ENCODE measurements at regions not wholly inside any gene's neighbourhood (a gene's known extent, or its start where the extent isn't known, plus 50 kb on each side); places are given as distances from the start of the nearest gene placed in this dataset.
"Not testable (repeated sequence)": the region's sequence is repeated elsewhere in the genome, so short reads cannot be mapped to it uniquely, and the experiment has no call there.

DNA sequence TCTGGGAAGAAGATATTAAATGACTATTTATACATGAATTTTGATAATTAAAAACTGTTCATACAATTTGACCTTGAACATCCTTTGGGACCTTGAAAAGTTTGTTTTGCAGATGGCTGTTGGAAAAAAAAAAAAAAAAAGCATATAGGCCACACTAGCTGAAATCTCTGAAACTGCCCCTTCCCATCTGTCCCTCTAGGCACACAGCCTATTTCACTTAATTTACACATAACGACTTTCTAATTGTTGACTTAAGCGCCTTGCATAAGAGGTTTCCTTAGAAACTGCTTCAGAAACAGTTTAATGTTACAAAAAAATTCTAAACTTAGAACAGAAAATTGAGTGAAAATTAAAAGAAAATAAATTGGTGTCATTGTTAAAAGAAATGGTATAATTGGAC lies 131.0 kb downstream of the COX18 start:
- Histone ChIP-seq H3K27me3 (ENCODE audit: insufficient read depth, low read length) (no peaks in the 10 kb centered on the region), H3K27ac (ENCODE audit: low read depth, low read length) (no peak overlapping the region), H3K9ac (ENCODE audit: low read depth, low read length) (no peak overlapping the region), H3K4me3 (ENCODE audit: low read length) (no peak overlapping the region), H3K9me3 (ENCODE audit: insufficient read depth, low read depth, low read length) (no peaks in the 10 kb centered on the region), H3K36me3 (ENCODE audit: insufficient read depth, low read length) (no peaks in the 10 kb centered on the region), H3K4me1 (ENCODE audit: insufficient read depth, low read length) (0 out of 2 replicates have a peak, but pooled peaks cover 4% of the 10 kb centered on the region)
- 90% methylated on average over 2 of the region's 2 CpGs for WGBS

DNA sequence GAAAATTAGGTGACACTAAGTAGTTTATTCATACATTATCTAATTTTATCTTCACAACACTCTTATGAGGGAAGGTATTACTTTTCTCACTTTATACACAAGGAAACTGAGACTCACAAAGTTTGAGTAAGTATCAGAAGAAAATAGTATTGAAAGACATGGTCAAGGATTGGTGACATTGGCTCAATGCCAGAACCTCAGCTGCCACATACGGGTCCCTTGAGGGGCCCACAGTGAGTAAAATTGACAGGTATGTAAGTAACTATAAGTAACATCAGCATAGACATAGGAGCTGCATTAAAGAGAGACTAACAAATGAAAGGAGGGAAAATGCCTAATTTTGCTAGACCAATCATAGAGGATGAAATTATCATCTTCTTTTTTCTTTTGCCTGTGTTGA lies 134.1 kb downstream of the COX18 start:
- 0 out of 2 replicates have a peak, but pooled peaks cover 4% of the 10 kb centered on the region for H3K4me1 ChIP-seq (ENCODE audit: insufficient read depth, low read length)
- no peak overlapping the region for H3K4me3 ChIP-seq (ENCODE audit: low read length)
- H3K36me3 ChIP-seq (ENCODE audit: insufficient read depth, low read length), result no peaks in the 10 kb centered on the region
- H3K9me3 ChIP-seq (ENCODE audit: insufficient read depth, low read depth, low read length), result no peaks in the 10 kb centered on the region
- no peak overlapping the region for H3K27ac ChIP-seq (ENCODE audit: low read depth, low read length)
- no peaks in the 10 kb centered on the region for H3K27me3 ChIP-seq (ENCODE audit: insufficient read depth, low read length)
- 94% methylated on average over 1 of the region's 1 CpG for WGBS
- no peak overlapping the region for H3K9ac ChIP-seq (ENCODE audit: low read depth, low read length)

- H3K4me1 ChIP-seq (ENCODE audit: insufficient read depth, low read length), result no peaks in the 10 kb centered on the region
- WGBS, result 100% methylated on average over 1 of the region's 1 CpG
These were observed 136.5 kb downstream of the COX18 start for GRCh38 chr4:72933029-72933428.

GRCh38 chr4:72931346-72931745 lies 138.2 kb downstream of the COX18 start:
- 97% methylated on average over 5 of the region's 5 CpGs for WGBS
- Histone ChIP-seq H3K27ac (ENCODE audit: low read depth, low read length) (no peak overlapping the region), H3K9ac (ENCODE audit: low read depth, low read length) (no peak overlapping the region), H3K27me3 (ENCODE audit: insufficient read depth, low read length) (no peaks in the 10 kb centered on the region), H3K36me3 (ENCODE audit: insufficient read depth, low read length) (no peaks in the 10 kb centered on the region), H3K9me3 (ENCODE audit: insufficient read depth, low read depth, low read length) (no peaks in the 10 kb centered on the region), H3K4me3 (ENCODE audit: low read length) (no peak overlapping the region), H3K4me1 (ENCODE audit: insufficient read depth, low read length) (no peaks in the 10 kb centered on the region)

More at GRCh38 chr4:72933029-72933428, 136.5 kb downstream of the COX18 start:
- no peak overlapping the region for H3K4me3 ChIP-seq (ENCODE audit: low read length)
- no peaks in the 10 kb centered on the region for H3K9me3 ChIP-seq (ENCODE audit: insufficient read depth, low read depth, low read length)
- no peaks in the 10 kb centered on the region for H3K36me3 ChIP-seq (ENCODE audit: insufficient read depth, low read length)
- H3K27ac ChIP-seq (ENCODE audit: low read depth, low read length), result no peak overlapping the region
- H3K27me3 ChIP-seq (ENCODE audit: insufficient read depth, low read length), result no peaks in the 10 kb centered on the region
- H3K9ac ChIP-seq (ENCODE audit: low read depth, low read length), result no peak overlapping the region

DNA sequence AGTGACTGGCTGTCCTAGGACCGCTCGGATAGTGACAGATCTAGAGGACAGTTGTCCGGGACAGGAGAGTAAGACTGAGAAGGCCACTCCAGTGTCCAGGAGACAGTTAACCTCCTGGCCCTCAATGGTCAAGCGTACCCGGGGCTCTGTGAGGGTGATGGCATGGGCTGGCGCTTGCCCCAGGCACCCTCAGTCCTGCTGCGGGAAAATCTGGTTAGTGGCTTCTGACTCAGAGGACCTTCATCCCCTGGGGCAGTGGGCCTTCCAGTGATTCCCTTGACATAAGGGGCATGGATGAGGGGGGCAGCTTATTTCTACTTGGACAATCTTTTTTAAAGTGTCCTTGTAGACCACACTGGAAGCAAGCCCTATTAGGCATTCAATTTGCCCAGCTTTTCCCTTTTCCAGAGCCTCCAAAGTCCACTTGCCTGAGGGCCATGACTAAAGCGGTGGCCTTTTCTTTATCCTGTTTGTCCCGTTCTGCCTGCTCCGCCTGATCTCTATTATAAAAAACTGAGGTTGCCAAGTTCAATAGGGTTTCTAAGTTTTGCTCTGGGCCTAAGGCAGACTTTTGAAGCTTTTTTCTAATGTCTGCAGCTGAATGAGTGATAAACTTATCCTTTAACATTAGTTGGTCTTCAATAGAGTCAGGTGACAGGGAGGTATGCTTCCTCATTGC lies 139.8 kb downstream of the COX18 start:
- H3K36me3 ChIP-seq (ENCODE audit: insufficient read depth, low read length); H3K9ac ChIP-seq (ENCODE audit: low read depth, low read length); H3K9me3 ChIP-seq (ENCODE audit: insufficient read depth, low read depth, low read length); H3K4me1 ChIP-seq (ENCODE audit: insufficient read depth, low read length); H3K4me3 ChIP-seq (ENCODE audit: low read length); H3K27me3 ChIP-seq (ENCODE audit: insufficient read depth, low read length); H3K27ac ChIP-seq (ENCODE audit: low read depth, low read length): not testable (repeated sequence)
- WGBS, result 95% methylated on average over 10 of the region's 10 CpGs

DNA sequence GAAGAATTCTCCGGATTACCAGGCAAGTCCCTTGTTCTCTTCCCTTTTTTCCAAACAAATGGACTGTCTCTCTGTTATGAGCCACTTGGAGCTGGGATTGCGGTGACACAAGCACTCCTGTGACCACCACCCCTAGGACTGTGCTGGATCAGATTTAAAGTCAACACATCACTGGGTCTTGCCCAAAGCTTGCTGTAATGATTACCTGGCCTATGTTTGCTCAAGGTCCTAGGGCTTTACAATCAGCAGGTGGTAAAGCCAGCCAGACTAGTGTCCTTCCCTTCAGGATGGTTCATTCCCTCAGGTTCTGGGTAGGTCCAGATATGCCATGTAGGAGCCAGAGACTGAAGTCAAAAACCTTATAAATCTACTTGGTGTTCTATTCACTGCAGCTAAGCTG lies 144.7 kb downstream of the COX18 start:
- Histone ChIP-seq H3K9ac (ENCODE audit: low read depth, low read length) (no peak overlapping the region), H3K27ac (ENCODE audit: low read depth, low read length) (no peak overlapping the region), H3K4me3 (ENCODE audit: low read length) (no peak overlapping the region), H3K27me3 (ENCODE audit: insufficient read depth, low read length) (no peaks in the 10 kb centered on the region), H3K9me3 (ENCODE audit: insufficient read depth, low read depth, low read length) (no peaks in the 10 kb centered on the region), H3K36me3 (ENCODE audit: insufficient read depth, low read length) (no peaks in the 10 kb centered on the region), H3K4me1 (ENCODE audit: insufficient read depth, low read length) (no peaks in the 10 kb centered on the region)
- WGBS, result 96% methylated on average over 2 of the region's 2 CpGs

GRCh38 chr4:72919937-72920336 lies 149.6 kb downstream of the COX18 start:
- no peaks in the 10 kb centered on the region for H3K9me3 ChIP-seq (ENCODE audit: insufficient read depth, low read depth, low read length)
- H3K27ac ChIP-seq (ENCODE audit: low read depth, low read length), result no peak overlapping the region
- H3K27me3 ChIP-seq (ENCODE audit: insufficient read depth, low read length), result no peaks in the 10 kb centered on the region
- 100% methylated on average over 1 of the region's 1 CpG for WGBS
- H3K9ac ChIP-seq (ENCODE audit: low read depth, low read length), result no peak overlapping the region
- H3K36me3 ChIP-seq (ENCODE audit: insufficient read depth, low read length), result no peaks in the 10 kb centered on the region
- no peak overlapping the region for H3K4me3 ChIP-seq (ENCODE audit: low read length)
- H3K4me1 ChIP-seq (ENCODE audit: insufficient read depth, low read length), result peaks cover 4% of the 10 kb centered on the region; the same call in 1 of the 2 replicates

DNA sequence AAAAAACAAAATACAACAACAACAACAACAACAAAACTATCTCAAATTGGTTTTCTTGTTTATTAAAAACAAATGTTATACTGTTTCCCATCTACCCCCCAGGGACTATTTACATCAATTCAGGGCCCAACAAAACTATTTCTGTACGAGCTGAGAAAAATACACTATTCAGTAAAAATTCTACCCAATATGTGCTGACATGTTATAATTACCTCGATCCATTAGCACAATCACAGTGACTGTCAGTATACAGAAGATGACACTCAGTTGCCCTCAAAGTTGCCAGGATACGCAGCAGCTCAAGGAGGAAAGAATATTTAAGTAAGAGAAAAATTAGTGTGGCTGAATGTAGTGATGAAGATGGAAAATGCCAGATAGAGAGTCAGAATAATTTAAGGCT lies 150.1 kb downstream of the COX18 start:
- WGBS, result 90% methylated on average over 3 of the region's 3 CpGs

DNA sequence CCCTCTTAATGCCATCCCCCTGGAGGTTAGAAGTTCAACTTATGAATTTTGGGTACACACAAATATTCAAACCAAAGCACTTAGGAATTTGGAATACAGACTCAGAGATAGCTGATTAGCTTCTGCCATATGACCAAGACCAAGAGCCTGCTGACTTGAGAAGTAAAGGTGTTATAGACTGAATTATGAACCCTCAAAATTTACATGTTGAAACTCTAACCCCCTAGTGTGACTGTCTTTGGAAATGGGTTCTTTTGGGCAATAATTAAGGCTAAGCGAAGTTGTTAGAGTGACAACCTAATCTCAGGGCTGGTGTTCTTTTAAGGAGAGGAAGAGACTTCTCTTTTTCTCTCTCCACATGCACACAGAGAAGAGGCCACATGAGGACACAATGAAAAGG lies 151.2 kb downstream of the COX18 start:
- Histone ChIP-seq H3K4me3 (ENCODE audit: low read length) (no peak overlapping the region), H3K9ac (ENCODE audit: low read depth, low read length) (no peak overlapping the region)
- no CpG with 5 or more reads among the region's 1 CpG for WGBS

More for the DNA sequence above, 150.1 kb downstream of the COX18 start:
- Histone ChIP-seq H3K27ac (ENCODE audit: low read depth, low read length) (no peak overlapping the region), H3K4me3 (ENCODE audit: low read length) (no peak overlapping the region), H3K9ac (ENCODE audit: low read depth, low read length) (no peak overlapping the region), H3K36me3 (ENCODE audit: insufficient read depth, low read length) (no peaks in the 10 kb centered on the region), H3K27me3 (ENCODE audit: insufficient read depth, low read length) (no peaks in the 10 kb centered on the region), H3K4me1 (ENCODE audit: insufficient read depth, low read length) (peaks cover 4% of the 10 kb centered on the region; the same call in 1 of the 2 replicates), H3K9me3 (ENCODE audit: insufficient read depth, low read depth, low read length) (no peaks in the 10 kb centered on the region)

GRCh38 chr4:72911316-72911715 lies 158.2 kb downstream of the COX18 start:
- H3K4me3 ChIP-seq (ENCODE audit: low read length), result no peak overlapping the region
- 75% methylated on average over 2 of the region's 5 CpGs for WGBS

More for the DNA sequence above, 151.2 kb downstream of the COX18 start:
- Histone ChIP-seq H3K27ac (ENCODE audit: low read depth, low read length) (no peak overlapping the region), H3K36me3 (ENCODE audit: insufficient read depth, low read length) (no peaks in the 10 kb centered on the region), H3K9me3 (ENCODE audit: insufficient read depth, low read depth, low read length) (no peaks in the 10 kb centered on the region), H3K4me1 (ENCODE audit: insufficient read depth, low read length) (peaks cover 4% of the 10 kb centered on the region; the same call in 1 of the 2 replicates), H3K27me3 (ENCODE audit: insufficient read depth, low read length) (no peaks in the 10 kb centered on the region)

DNA sequence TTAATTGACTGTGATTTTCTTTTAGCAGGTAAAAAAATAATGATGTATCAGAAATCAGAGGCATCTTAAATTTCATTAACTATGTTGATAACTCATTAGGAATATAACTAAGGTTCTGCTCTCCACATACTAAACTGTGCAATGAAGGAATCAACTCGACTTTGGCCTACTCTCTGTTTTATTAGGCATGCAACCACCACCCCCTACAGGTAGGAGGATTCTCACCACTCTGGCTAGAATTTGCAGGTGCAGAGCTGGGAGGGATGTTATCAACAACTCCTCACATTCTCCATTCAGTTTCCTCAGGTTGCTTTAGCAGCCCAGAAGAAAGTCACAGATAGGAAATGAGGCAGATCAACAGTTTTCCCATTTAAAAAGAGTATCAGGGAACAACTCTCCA lies 160.1 kb downstream of the COX18 start:
- Histone ChIP-seq H3K27me3 (ENCODE audit: insufficient read depth, low read length) (no peaks in the 10 kb centered on the region), H3K9ac (ENCODE audit: low read depth, low read length) (no peak overlapping the region), H3K9me3 (ENCODE audit: insufficient read depth, low read depth, low read length) (no peaks in the 10 kb centered on the region), H3K4me1 (ENCODE audit: insufficient read depth, low read length) (no peaks in the 10 kb centered on the region), H3K4me3 (ENCODE audit: low read length) (no peak overlapping the region), H3K27ac (ENCODE audit: low read depth, low read length) (no peak overlapping the region), H3K36me3 (ENCODE audit: insufficient read depth, low read length) (no peaks in the 10 kb centered on the region)
- 29% methylated on average over 1 of the region's 1 CpG for WGBS

More at GRCh38 chr4:72911316-72911715, 158.2 kb downstream of the COX18 start:
- no peaks in the 10 kb centered on the region for H3K36me3 ChIP-seq (ENCODE audit: insufficient read depth, low read length)
- no peak overlapping the region for H3K27ac ChIP-seq (ENCODE audit: low read depth, low read length)
- H3K9ac ChIP-seq (ENCODE audit: low read depth, low read length), result no peak overlapping the region
- H3K9me3 ChIP-seq (ENCODE audit: insufficient read depth, low read depth, low read length), result no peaks in the 10 kb centered on the region
- no peaks in the 10 kb centered on the region for H3K27me3 ChIP-seq (ENCODE audit: insufficient read depth, low read length)
- peaks cover 4% of the 10 kb centered on the region; the same call in 1 of the 2 replicates for H3K4me1 ChIP-seq (ENCODE audit: insufficient read depth, low read length)

DNA sequence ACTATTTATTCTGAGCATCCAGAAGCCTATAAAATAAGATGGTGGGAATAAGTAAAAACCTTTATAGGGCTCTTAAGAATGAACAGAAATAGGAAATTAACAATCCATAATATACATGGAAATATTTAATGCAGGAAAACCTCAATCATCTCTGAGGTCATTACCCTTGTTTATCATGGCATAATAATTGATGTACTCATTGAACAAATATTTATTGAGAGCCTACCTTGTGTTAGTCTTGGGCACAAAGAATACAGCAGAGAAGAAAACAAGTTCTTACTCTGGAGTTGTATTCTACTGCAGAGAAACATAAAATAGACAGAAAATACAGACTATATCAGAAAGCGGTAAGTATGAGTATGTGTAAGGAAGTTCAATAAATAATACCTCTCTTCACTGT lies 167.2 kb downstream of the COX18 start:
- H3K27ac ChIP-seq (ENCODE audit: low read depth, low read length), result no peak overlapping the region
- H3K9ac ChIP-seq (ENCODE audit: low read depth, low read length), result no peak overlapping the region
- H3K4me1 ChIP-seq (ENCODE audit: insufficient read depth, low read length), result peaks cover 15% of the 10 kb centered on the region; the same call in 1 of the 2 replicates

More for the DNA sequence above, 167.2 kb downstream of the COX18 start:
- H3K36me3 ChIP-seq (ENCODE audit: insufficient read depth, low read length), result no peaks in the 10 kb centered on the region
- H3K9me3 ChIP-seq (ENCODE audit: insufficient read depth, low read depth, low read length), result no peaks in the 10 kb centered on the region
- H3K4me3 ChIP-seq (ENCODE audit: low read length), result no peak overlapping the region
- WGBS, result no CpG with 5 or more reads among the region's 1 CpG
- H3K27me3 ChIP-seq (ENCODE audit: insufficient read depth, low read length), result no peaks in the 10 kb centered on the region
